Muscle of leg (tissue), 3 donors: ENCODE measurements at regions not wholly inside any gene's neighbourhood (a gene's known extent, or its start where the extent isn't known, plus 50 kb on each side); places are given as distances from the start of the nearest gene placed in this dataset.
A peak's percentile ranks its signal among the peaks of the same experiment; 100 is the strongest.

Experiments used
- DNase-seq: peaks from one replicate; pipeline ENCODE4 v3.0.0; 2013
- H3K27ac ChIP-seq: one replicate; pipeline ENCODE4 v1.5.1; 2013; ENCODE audit warnings: mild to moderate bottlenecking, low read length, control low read depth
- H3K27me3 ChIP-seq: one replicate; pipeline ENCODE4 v1.6.1; 2013; ENCODE audit warnings: low read length; ENCODE audit not compliant: control insufficient read depth, insufficient read depth
- H3K36me3 ChIP-seq: one replicate; pipeline ENCODE4 v1.6.1; 2013; ENCODE audit warnings: low read length; ENCODE audit not compliant: control insufficient read depth, insufficient read depth
- H3K4me1 ChIP-seq: one replicate; pipeline ENCODE4 v1.6.1; 2013; ENCODE audit warnings: low read length; ENCODE audit not compliant: control insufficient read depth, insufficient read depth
- H3K4me3 ChIP-seq: one replicate; pipeline ENCODE4 v1.5.1; 2013; ENCODE audit warnings: low read length, control low read depth
- H3K9me3 ChIP-seq: replicated peaks from 2 replicates; pipeline ENCODE4 v1.6.1; 2013; ENCODE audit warnings: low read depth, low read length; ENCODE audit not compliant: control insufficient read depth
- WGBS: methylation state at CpG from one replicate; pipeline ENCODE4 v1.1.5; 2013; ENCODE audit warnings: missing lambda C conversion rate; ENCODE audit not compliant: insufficient coverage; 5-methylcytosine and 5-hydroxymethylcytosine counted together

- H3K36me3 ChIP-seq, result no peaks in the 10 kb centered on the region
- H3K27ac ChIP-seq, result no peak overlapping the region
- no peaks in the 10 kb centered on the region for H3K27me3 ChIP-seq
- WGBS, result no CpG with 5 or more reads among the region's 1 CpG
- no peaks in the 10 kb centered on the region for H3K4me1 ChIP-seq
- no peaks in the 10 kb centered on the region for H3K9me3 ChIP-seq
- H3K4me3 ChIP-seq, result no peak overlapping the region
- no peak for DNase-seq
Observed at GRCh38 chr7:47008461-47008860, 573.5 kb downstream of the TNS3 start.

GRCh38 chr7:47007471-47007870 is 574.4 kb downstream of the TNS3 start:
- DNase-seq, result peak; percentile 89
- Histone ChIP-seq H3K9me3 (no peaks in the 10 kb centered on the region), H3K27me3 (no peaks in the 10 kb centered on the region), H3K36me3 (no peaks in the 10 kb centered on the region), H3K27ac (peak overlapping the region; percentile 48), H3K4me1 (no peaks in the 10 kb centered on the region), H3K4me3 (no peak overlapping the region)
- WGBS, result no CpG with 5 or more reads among the region's 5 CpGs

GRCh38 chr7:47000561-47000960 is 581.4 kb downstream of the TNS3 start:
- H3K9me3 ChIP-seq, result no peaks in the 10 kb centered on the region

GRCh38 chr7:46999866-47000265 is 582.0 kb downstream of the TNS3 start:
- DNase-seq, result no peak

More at GRCh38 chr7:47000561-47000960, 581.4 kb downstream of the TNS3 start:
- Histone ChIP-seq H3K4me1 (no peaks in the 10 kb centered on the region), H3K27ac (no peak overlapping the region), H3K27me3 (no peaks in the 10 kb centered on the region), H3K36me3 (no peaks in the 10 kb centered on the region), H3K4me3 (no peak overlapping the region)
- no CpG with 5 or more reads among the region's 1 CpG for WGBS
- no peak for DNase-seq

GRCh38 chr7:46996972-46997371 is 584.9 kb downstream of the TNS3 start:
- no peaks in the 10 kb centered on the region for H3K9me3 ChIP-seq
- no peak for DNase-seq
- 80% methylated on average over 1 of the region's 3 CpGs for WGBS
- H3K36me3 ChIP-seq, result no peaks in the 10 kb centered on the region
- no peak overlapping the region for H3K4me3 ChIP-seq
- no peak overlapping the region for H3K27ac ChIP-seq
- no peaks in the 10 kb centered on the region for H3K4me1 ChIP-seq
- no peaks in the 10 kb centered on the region for H3K27me3 ChIP-seq

More at GRCh38 chr7:46999866-47000265, 582.0 kb downstream of the TNS3 start:
- Histone ChIP-seq H3K27ac (no peak overlapping the region), H3K4me1 (no peaks in the 10 kb centered on the region), H3K9me3 (no peaks in the 10 kb centered on the region), H3K27me3 (no peaks in the 10 kb centered on the region), H3K4me3 (no peak overlapping the region), H3K36me3 (no peaks in the 10 kb centered on the region)

GRCh38 chr7:46993396-46993795 is 588.5 kb downstream of the TNS3 start:
- H3K36me3 ChIP-seq, result no peaks in the 10 kb centered on the region
- H3K27ac ChIP-seq, result no peak overlapping the region
- no peaks in the 10 kb centered on the region for H3K4me1 ChIP-seq
- no peak overlapping the region for H3K4me3 ChIP-seq
- 17% methylated on average over 2 of the region's 3 CpGs for WGBS
- peak; percentile 17 for DNase-seq
- H3K9me3 ChIP-seq, result no peaks in the 10 kb centered on the region
- no peaks in the 10 kb centered on the region for H3K27me3 ChIP-seq

- Histone ChIP-seq H3K4me3 (no peak overlapping the region), H3K36me3 (no peaks in the 10 kb centered on the region), H3K9me3 (no peaks in the 10 kb centered on the region), H3K4me1 (no peaks in the 10 kb centered on the region), H3K27ac (no peak overlapping the region), H3K27me3 (no peaks in the 10 kb centered on the region)
- no peak for DNase-seq
Observed at GRCh38 chr7:46990761-46991160, 591.1 kb downstream of the TNS3 start.

GRCh38 chr7:46989247-46989646 is 592.7 kb downstream of the TNS3 start:
- no peaks in the 10 kb centered on the region for H3K36me3 ChIP-seq
- no peak for DNase-seq

GRCh38 chr7:46982928-46983327 is 599.0 kb downstream of the TNS3 start:
- DNase-seq, result no peak
- H3K27me3 ChIP-seq, result no peaks in the 10 kb centered on the region
- no peak overlapping the region for H3K4me3 ChIP-seq
- no peaks in the 10 kb centered on the region for H3K9me3 ChIP-seq
- no peaks in the 10 kb centered on the region for H3K36me3 ChIP-seq
- H3K4me1 ChIP-seq, result no peaks in the 10 kb centered on the region
- H3K27ac ChIP-seq, result no peak overlapping the region
- WGBS, result 93% methylated on average over 4 of the region's 8 CpGs

More at GRCh38 chr7:46989247-46989646, 592.7 kb downstream of the TNS3 start:
- Histone ChIP-seq H3K27me3 (no peaks in the 10 kb centered on the region), H3K9me3 (no peaks in the 10 kb centered on the region), H3K27ac (no peak overlapping the region), H3K4me1 (no peaks in the 10 kb centered on the region), H3K4me3 (no peak overlapping the region)

- WGBS, result no CpG with 5 or more reads among the region's 1 CpG
- DNase-seq, result no peak
- no peaks in the 10 kb centered on the region for H3K9me3 ChIP-seq
- no peak overlapping the region for H3K4me3 ChIP-seq
- no peaks in the 10 kb centered on the region for H3K4me1 ChIP-seq
- no peaks in the 10 kb centered on the region for H3K27me3 ChIP-seq
- no peaks in the 10 kb centered on the region for H3K36me3 ChIP-seq
- no peak overlapping the region for H3K27ac ChIP-seq
Observed at GRCh38 chr7:46979439-46979838, 602.5 kb downstream of the TNS3 start.

GRCh38 chr7:46975493-46975892 is 606.4 kb downstream of the TNS3 start:
- no peaks in the 10 kb centered on the region for H3K36me3 ChIP-seq
- no peak overlapping the region for H3K4me3 ChIP-seq
- no peaks in the 10 kb centered on the region for H3K4me1 ChIP-seq
- no peak overlapping the region for H3K27ac ChIP-seq
- H3K9me3 ChIP-seq, result no peaks in the 10 kb centered on the region
- 78% methylated on average over 1 of the region's 2 CpGs for WGBS
- H3K27me3 ChIP-seq, result no peaks in the 10 kb centered on the region
- DNase-seq, result no peak
